ENCODE measurements at regions not wholly inside any gene's neighbourhood (a gene's known extent, or its start where the extent isn't known, plus 50 kb on each side); places are given as distances from the start of the nearest gene placed in this dataset.

DNA sequence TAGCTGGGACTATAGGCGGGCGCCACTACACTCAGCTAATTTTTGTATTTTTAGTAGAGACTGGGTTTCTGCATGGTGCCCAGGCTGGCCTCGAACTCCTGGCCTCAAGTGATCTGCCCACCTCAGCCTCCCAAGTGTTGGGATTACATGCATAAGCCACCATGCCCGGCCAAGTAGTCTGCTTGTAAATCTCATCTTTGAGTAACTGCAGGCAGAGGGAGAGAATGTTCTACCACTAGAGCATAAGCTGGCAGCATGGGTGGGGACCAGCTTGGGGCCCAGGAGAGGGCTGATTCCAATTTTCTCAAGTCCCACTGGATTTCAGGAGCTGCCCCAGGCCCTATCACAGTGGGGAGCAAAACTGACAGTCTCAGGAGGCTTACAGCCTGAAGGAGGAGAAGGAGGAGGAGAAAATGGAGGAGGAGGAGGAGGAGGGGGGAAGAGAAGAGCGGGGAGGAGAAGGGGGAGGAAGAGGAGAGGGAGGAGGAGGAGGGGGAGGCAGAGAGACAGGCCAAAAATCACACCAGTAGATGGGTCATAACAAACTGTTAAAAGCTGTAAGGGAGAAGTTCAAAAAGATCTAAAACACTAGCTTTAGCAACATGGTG, 229.1 kb upstream of the IGF1R start:
- no peak for DNase-seq (ENCODE audit: low spot score)

DNA sequence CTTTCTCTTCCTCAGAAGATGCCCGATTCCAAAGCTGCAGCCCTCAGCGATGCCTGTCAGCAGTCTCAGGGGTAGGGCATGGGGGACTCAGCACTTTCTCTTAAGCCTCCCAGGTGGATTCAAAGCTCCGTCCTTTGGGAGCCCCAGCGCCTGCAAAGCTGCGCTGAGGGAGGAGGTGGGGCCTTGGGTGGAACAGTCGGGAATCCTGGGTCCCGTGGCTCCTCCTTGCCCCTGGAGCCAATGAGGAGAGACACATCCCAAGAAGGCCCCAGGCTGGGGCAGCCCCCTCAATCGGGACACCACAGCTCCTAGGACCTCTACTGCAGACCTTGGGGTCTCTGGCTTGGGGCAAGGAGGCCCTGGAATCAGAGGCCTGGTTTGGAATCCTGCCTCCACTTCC, 227.5 kb upstream of the IGF1R start:
- DNase-seq (ENCODE audit: low spot score) = no peak

DNA sequence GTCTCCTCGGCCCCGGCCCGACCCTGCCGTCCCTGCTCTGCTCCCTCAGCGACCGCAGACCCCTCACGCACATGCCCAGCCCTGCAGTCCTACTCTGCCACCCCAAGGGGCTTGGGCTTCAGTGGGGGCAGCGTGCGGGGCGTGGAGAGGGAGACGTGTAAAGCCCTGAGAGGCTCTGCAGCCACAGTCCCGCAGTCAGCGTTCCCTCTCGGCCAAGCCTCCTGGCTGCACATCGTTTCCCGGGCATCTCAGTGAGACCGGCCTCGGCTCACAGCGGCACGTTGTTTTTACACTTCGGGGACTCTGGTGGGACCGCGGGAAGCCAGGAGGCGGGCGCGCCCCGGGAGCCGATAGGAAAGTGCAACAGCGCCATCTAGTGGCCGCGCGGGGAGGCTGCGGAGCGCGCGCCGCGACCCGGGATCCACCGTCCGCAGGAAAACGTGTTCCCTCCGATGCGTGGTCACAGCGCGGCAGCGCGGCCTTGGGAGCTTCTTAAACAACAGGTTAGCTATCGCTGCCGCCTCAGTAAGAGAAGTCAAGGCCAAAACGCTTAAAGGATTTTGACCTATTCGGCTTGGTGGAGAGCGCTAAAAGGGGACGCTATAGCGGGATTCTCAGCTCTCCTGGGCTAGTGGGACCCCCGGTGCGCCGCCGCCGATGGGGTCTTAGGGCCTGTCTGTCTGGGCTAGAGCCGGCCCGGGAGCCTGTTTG, 226.8 kb upstream of the IGF1R start:
- DNase-seq (ENCODE audit: low spot score) = peak; percentile 35

DNA sequence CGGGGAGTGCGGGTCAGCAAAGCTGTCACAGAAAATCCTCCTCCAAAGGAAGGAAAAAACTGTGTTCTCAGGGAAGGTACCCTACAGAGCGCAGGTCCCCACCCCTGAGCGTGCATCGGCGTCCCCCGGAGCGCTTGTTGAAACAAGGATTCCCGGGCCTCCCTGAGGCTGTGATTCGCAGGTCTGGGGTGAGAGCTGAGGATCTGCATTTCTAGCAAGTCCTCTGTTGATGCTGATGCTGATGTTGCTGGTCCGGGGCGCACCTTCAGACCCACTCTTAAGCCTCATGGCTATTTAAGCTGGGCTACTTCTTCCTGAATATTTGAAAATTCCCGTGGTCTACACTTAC, 226.2 kb upstream of the IGF1R start:
- no peak for DNase-seq (ENCODE audit: low spot score)

DNA sequence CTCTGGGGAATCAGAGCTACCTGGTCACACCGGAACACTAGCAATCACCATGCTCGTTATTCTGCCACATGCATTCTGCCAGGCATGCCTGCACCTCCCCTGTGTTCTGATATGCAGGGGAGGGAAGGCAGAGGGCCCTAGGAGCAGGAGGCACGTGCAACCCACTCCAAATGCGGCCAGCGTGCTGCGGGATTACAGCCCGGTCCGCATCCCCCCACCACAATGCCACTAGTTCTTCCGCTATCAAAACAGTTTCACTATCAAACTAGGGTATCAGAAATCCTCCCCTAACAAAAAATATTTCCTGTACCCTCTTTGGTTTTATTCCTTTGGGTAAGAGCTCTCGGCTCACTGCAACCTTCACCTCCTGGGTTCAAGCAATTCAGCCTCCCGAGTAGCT, 223.2 kb upstream of the IGF1R start:
- DNase-seq (ENCODE audit: low spot score) = no peak

DNA sequence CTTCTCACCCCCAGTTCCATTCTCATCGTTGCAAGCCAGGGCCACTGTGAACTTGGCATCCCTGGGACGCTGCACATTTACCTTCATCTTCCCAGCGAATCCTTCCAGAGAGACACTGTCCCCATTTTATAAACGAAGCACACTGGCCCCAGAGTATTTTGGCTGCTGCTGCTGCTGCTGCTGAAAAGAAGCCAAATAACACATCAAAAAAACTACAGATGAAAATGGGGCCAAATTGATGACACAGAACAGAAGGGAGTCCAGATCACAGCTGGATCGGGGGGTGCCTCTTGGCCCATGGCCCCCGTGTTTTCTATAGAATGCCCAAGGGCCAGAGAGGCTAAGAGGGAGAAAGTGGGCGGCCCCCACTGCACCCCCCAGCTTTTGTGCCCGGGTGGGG, 221.0 kb upstream of the IGF1R start:
- no peak for DNase-seq (ENCODE audit: low spot score)

DNA sequence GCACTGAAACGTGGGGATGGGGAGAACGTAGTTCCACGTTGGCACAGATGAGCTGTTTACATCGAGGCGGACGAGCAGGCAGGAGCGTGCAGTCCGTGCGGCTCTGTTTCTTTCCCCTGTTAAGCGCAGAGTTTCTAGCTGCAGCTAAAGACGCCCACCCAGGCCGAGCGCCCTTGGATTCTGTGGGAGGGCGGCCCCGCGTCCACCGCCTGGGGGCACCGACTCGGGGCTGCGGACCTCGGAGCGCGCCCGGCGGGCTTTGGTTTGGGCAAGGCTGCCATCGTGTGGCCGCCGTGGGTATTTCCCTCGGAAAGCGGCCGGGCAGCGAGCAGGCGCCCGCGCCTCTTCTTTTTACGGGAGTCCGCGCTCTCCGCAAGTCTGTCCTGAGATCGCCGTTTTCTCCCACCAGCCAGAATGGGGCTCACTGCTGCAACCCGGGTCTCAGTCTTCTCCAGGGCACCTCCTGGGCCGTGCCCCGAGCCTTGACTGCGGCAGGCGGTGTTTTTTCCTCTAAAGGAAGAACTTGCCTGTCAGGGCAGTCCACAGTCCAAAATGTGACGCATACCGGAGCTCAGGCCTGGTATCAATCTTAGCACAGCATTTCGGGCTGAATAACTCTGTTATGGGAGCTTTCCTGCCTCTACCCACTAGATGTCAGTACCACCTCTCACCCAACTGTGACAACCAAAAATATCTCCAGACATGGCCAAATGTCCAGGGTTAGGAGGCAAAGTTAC, 219.9 kb upstream of the IGF1R start:
- peak; percentile 43 for DNase-seq (ENCODE audit: low spot score)

DNA sequence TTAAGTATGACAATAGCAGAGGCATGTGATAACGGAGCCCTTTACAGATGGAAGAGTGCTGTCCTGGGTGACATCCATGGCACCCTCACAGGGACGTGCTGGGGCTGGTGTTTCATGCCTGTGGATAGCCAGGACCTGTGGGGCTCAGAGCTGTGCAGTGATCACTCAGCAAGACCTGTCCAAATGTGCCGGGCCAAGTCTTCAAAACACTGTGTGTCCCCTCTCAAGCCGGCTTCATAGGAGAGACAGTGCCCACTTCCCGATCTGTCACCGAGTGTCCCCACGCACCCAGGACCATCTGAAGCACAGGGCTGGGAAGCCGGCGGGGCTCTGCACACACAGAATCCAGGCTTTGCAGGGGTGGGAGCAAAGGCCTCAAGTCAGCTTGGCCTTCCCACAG, 217.2 kb upstream of the IGF1R start:
- no peak for DNase-seq (ENCODE audit: low spot score)

DNA sequence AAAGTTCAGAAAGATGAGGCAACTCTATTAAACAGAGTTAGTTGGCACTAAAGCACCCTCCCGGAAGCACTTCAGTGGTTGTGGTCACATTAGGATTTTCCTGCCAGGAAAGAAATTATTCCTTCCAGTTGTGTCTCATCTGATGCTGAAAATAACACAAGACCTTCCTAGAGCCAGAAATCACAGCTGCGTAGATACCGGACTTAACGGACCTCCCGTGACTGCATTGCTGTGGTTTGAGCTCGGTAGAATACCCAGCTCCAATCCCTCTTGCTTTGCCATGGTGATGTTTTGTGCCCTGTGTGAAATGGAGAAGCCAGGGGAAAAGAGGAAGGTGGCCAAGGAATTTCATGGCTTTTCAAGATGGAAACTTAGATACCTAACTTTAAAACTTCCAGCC, 215.0 kb upstream of the IGF1R start:
- DNase-seq (ENCODE audit: low spot score) = no peak

DNA sequence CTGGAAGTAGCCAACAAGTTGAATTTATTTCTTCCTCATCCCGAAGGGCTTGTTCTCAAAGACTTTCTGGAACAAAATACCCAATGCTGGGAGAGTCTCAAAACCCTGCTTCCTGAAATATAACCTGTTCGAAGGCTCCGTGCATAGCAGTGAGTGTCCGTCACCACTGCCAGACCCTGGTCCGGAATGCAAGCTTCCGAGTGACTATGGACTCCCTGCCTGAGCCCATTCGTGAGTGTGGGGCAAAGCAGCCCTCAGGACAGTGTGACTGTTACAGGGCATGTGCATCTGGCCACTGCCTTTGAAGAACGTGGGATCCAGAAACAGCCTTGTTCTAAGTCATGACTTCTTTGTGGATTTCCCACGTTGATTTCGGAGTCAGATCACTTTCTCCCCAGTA, 214.5 kb upstream of the IGF1R start:
- DNase-seq (ENCODE audit: low spot score) = no peak

DNA sequence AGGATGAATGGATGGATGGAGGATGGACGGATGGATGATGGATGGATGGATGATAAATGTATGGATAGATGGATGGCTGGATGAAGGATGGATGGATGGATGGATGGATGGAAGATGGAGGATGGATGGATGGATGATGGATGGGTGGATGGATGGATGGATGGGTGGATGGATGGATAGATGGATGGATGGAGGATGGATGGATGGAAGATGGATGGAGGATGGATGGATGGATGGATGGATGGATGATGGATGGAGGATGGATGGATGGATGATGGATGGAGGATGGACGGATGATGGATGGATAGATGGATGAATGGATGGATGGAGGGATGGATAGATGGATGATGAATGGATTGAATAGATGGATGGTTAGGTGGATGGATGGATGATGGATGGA, 210.6 kb upstream of the IGF1R start:
- no peak for DNase-seq (ENCODE audit: low spot score)

DNA sequence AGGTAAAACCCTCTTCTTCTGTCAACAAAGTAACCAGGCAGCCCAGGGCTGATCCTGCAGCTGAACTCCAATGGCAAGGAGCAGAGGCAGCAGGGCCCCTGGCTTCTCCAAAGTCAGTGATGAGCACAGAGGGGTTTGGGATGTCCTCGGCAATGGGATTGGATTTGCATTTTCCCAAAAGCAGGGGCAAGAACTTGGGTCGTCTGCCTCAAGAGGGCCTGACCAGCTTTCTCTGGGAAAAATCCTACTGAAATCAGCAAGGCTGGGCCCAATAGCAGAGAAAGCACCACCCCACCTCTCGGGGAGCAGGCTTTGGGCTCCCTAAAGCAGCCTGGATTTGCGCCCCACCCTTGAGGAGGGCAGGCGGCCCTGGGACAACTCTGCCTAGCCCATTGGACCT, 210.0 kb upstream of the IGF1R start:
- DNase-seq (ENCODE audit: low spot score) = no peak

DNA sequence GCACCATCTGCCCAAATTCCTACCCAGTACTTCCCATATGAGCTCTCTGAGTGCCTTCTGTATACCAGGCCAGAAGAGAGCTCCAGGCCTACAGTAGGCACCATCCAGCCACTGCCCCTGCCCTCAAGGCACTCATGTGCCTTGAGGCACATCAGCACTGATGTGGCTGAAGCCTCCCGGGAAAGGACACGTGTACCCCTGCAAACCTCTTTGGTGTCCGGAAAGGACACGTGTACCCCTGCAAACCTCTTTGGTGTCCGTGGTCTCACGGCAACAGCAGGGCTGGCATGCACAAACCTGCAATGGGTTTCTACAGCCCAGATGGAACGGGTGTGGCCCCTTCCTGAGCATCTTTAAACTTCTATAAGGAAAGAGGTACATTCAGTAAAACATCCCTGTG, 209.4 kb upstream of the IGF1R start:
- DNase-seq (ENCODE audit: low spot score) = no peak

DNA sequence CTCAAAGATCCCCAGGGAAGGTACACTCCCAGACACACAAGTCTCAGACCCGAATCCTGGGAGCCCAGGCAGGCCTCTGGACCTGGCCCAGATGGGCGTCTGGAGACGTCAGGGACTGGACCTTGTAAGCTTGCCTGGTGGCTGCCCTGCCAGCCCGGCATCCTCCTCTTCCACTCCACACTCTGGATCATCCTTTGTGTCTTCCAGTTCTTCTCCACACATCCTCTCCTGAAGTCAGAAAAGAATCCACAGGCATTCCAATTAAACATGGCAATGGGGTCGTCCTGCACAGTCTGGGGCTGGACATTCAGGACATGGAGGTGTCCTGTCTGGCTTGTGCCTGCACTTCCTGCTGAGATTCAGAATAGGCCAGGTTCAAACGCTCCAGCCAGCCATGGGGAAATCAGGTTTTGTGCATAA, 208.8 kb upstream of the IGF1R start:
- no peak for DNase-seq (ENCODE audit: low spot score)

DNA sequence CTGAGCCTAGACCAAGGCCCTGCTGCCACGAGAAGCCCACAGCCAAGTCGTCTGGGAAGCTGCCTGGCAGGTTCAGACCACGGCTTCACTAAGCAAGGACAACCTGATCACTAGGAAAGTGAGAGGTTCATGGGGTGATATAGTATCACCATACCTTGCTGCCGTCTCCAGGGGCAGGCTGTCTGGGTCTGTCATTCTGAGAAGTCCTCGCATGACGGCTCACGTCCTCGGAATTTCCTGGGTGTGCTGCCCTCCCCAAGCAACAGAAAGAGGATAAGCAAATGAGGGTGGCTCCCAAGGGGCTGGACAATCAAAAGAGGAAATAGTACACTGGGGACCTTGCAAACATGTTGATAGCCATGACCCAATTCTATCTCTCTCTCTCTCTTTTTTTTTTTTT, 207.4 kb upstream of the IGF1R start:
- no peak for DNase-seq (ENCODE audit: low spot score)

DNA sequence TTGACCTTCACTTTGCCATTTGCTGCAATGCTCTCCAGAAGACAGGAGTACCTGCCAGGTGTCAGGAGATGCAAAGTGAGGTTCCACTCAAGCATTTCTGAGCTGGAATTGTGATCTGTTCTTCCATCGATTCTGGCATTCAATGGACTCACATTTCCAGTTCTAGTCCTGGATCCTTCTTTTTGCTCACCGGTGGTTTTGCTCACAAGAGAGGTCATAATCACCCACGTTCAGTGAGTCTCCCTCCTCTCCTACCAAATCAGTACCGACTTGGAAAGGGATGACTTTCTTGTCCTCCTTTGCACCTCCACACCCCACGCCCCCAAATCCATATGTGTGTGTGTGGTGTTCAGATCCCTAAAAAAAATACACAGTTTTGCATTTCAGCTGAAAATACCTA, 206.7 kb upstream of the IGF1R start:
- DNase-seq (ENCODE audit: low spot score) = no peak

DNA sequence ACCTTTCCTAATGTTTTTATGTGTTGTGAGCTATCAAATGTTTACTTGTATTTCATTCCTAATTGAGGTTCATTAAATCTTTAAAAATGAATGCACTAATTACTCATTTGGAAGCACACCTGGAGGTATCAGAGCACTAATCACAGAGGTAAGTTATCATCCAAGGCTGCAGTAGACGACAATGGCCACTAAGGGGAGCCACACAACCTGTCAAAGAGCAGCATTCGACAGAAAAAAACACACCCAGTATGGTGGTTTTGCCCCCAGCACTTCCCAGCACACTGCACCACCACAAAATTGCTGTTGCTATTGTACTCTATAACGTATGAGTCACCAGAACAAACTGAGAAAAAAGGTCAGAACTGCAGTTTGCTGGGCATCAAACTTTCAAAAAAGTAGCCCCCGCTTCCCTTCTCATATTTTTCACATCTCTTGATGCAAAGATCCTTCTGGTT, 205.9 kb upstream of the IGF1R start:
- peak; percentile 41 for DNase-seq (ENCODE audit: low spot score)

DNA sequence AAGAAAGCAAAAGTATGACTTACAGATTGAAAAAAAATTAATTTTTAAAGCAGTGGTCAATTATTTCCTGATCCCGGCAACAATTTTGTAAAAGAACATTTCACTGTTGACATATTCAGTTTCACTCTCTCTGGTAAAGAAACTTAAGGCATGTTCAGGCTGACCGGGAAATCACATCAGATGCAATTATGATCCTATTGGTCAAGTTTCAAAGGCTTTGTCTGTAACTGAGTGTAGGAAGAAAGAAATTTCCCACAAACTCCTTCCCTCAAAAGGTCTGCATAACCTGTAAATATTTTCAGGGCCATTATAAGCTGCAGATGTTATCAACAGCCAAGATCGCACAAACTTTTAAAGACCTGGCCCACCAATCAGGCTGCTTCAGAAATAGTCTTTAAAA, 205.4 kb upstream of the IGF1R start:
- no peak for DNase-seq (ENCODE audit: low spot score)

DNA sequence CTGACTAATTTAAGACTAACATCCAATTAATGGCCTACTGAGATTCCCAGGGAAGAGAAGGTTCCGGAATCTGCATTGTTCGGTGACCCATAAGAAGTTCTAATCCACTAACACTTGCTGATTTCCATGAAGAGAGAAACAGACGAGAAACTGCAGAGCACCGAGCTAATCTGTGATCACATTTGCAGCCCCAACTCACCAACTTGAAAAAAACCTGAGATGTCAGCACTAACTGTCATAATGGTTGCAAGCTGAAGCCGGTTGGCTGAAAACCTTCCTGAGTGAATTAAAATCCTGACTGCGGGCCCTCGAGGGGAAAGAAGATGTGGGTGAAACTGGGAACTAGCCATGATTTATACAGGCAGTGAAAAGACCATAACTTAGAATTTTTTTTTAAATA, 204.8 kb upstream of the IGF1R start:
- no peak for DNase-seq (ENCODE audit: low spot score)

DNA sequence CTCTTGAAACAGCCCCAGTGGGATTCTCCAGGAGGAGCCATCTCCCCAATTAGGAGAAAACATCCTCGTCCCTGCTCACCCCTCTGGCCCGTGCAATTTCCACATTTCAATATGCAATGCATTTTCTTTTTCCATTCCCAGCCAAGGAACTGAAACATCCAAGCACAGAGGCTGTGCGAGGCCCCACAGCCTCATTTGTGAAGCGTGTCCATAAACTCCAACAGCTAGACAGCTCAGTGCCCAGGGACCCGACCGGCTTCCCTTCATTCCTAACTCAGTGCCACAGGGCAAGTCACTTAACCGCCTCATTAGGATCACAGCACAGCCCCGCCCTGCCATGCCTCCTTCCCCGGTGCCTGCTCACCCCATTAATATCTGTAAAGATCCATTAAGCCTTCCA, 204.2 kb upstream of the IGF1R start:
- no peak for DNase-seq (ENCODE audit: low spot score)

DNA sequence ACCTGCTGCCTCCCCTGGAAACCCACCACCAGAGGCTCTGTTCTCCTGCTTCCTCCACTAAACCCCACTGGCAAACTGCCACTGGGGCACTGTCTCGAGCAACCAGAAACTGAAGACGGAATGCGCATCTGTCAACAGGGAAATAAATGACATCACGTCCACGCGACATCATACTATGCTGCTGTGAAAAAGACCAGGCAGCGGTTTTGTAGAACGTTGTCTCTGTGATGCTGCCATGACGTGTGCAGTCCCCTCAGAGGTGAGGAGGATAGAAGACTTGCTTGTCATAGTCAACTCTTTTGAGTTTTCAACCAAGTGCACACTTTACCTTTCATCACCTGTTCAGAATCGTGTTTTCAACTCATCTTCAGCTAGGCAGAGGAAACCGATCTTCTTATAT, 203.0 kb upstream of the IGF1R start:
- DNase-seq (ENCODE audit: low spot score) = no peak

DNA sequence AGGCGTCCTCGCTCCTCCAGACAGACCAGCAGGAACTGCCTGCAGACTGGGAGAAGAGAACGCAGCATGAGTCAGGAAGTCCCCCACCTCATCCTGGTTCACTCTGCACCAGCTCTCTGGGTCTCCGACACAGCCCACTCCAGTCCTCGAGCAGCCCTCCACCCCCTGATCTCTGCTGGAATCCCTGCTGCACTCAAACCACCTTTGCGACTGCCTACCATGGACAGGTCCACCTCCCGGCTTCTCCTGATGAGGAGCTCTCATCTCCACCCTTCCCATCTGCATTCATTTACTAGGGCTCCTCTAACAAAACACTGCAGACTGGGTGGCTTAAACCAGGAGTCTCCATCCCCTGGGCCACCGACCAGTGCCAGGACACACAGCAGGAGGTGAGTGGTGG, 202.3 kb upstream of the IGF1R start:
- no peak for DNase-seq (ENCODE audit: low spot score)

DNA sequence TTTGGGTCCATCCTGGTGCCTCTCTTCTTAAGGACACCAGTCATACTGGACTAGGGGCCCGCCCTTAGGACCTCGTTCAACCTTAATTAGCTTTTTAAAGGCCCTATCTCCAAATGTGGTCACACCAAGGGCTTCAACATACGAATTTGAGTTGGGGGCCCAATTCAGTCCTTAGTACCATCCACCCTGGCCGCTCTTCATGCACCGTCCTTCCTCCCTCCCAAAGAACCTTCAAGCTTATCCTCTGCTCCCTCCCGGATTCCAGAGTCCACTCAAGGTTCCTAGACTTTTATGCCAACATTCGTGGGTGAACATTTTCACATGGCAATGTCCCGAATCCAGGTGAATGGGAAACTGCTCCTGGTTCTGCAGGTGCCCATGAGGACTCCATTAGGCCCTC, 201.3 kb upstream of the IGF1R start:
- DNase-seq (ENCODE audit: low spot score) = no peak

DNA sequence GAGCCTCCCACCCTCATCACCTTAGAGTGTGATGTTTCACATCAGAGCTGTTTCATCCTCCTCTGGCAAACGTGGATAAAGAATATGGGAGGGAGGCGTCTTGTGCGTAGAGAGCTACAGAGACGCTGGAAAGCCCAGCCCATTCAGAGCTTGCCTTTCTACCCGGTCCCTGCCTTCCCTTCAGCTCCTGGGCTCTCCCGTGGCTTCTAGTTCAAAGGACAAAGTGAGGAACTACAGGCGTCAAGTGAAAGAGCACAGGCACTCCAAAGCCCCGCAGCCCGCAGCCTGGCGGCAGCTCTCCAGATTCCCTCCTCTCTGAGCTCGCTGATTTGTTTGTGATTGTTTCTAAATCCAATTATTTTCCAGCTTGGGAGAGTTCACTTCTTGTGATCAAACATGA, 197.1 kb upstream of the IGF1R start:
- DNase-seq (ENCODE audit: low spot score) = no peak
